ENCODE measurements at regions not wholly inside any gene's neighbourhood (a gene's known extent, or its start where the extent isn't known, plus 50 kb on each side); places are given as distances from the start of the nearest gene placed in this dataset.
"Not testable (repeated sequence)": the region's sequence is repeated elsewhere in the genome, so short reads cannot be mapped to it uniquely, and the experiment has no call there.

DNA sequence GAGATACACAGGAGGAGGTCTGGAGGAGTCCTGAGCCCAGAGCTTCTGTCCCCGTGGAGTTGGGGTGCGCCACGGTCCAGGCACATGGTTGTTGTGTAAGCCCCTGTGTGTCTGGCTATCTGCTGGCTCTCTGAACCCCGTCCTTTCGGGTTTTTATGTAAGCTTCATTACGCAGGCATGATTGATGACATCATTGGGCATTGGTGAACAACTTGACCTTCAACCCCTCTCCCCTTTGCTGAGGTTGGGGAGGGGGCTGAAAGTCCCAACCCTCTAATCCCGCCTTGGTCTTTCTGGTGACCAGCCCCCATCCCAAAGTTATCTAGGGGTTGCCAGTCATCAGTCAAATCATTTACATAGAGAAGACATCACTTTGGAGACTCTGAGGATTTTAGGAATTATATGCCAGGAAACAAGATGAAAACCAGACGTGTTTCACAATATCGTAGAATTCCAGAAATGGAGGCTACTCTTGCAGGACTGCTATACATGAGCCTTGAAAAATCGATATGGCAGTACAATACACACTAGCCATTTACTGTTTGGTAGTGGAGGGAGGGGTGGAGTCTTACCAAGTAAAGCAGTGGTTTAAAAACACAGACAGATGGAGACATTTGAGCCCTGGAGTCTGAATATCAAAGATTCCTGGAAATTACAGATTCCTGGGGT, 69.8 kb upstream of the SCAF4 start:
- Histone ChIP-seq H3K4me3 (no peak overlapping the region), H3K4me1 (no peaks in the 10 kb centered on the region), H3K36me3 (no peaks in the 10 kb centered on the region), H3K27me3 (no peaks in the 10 kb centered on the region), H3K9me3 (no peaks in the 10 kb centered on the region), H3K27ac (no peak overlapping the region)
- no peak for DNase-seq (ENCODE audit: low spot score)
- TF ChIP-seq, protein P1, sequence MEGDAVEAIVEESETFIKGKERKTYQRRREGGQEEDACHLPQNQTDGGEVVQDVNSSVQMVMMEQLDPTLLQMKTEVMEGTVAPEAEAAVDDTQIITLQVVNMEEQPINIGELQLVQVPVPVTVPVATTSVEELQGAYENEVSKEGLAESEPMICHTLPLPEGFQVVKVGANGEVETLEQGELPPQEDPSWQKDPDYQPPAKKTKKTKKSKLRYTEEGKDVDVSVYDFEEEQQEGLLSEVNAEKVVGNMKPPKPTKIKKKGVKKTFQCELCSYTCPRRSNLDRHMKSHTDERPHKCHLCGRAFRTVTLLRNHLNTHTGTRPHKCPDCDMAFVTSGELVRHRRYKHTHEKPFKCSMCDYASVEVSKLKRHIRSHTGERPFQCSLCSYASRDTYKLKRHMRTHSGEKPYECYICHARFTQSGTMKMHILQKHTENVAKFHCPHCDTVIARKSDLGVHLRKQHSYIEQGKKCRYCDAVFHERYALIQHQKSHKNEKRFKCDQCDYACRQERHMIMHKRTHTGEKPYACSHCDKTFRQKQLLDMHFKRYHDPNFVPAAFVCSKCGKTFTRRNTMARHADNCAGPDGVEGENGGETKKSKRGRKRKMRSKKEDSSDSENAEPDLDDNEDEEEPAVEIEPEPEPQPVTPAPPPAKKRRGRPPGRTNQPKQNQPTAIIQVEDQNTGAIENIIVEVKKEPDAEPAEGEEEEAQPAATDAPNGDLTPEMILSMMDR (IDR thresholded peaks at IDR 0.05), result no peak

DNA sequence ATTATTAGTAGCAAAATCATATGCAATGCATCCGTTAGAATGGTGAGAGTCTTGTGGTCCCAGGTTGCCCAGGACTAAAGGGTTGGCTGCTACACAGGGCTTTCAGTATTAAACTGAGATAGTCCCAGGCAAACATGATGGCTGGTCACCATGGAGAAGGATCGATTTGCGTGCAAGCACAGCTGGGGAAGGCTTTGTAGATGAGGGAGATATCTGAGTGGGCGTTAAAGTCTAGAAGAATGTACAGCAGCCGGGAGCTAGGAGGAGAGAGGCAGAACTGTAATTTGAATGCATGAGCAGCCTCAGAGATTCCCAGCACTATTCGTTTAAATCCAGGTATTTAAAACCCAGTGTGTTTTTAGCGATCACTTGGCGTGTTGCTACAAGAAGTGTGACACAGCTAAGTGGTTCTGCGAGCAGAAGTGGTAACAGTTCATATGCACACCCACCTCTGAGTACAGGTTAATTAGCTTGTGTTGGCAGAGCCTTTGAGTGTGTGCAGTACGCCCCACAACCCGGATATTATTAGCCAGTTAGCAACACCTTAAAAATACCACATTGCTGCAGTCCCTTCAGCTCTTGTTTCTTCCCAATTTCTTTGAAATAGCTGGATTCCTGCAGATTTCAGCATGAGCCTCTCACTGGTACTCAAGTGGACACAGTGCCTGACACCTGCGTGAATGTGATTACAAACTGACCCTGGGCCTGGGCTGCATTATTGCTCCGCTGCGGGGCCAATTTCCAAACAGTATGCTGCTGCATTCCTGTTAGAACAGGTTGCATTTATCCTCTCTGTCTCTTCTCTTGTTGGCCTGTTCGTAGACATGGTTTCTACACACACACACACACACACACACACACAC, 67.2 kb upstream of the SCAF4 start:
- Histone ChIP-seq H3K36me3 (no peaks in the 10 kb centered on the region), H3K9me3 (no peaks in the 10 kb centered on the region), H3K27me3 (no peaks in the 10 kb centered on the region), H3K4me3 (no peak overlapping the region), H3K4me1 (no peaks in the 10 kb centered on the region), H3K27ac (no peak overlapping the region)
- TF ChIP-seq, protein P1 (IDR thresholded peaks at IDR 0.05), result no peak
- no peak for DNase-seq (ENCODE audit: low spot score)

DNA sequence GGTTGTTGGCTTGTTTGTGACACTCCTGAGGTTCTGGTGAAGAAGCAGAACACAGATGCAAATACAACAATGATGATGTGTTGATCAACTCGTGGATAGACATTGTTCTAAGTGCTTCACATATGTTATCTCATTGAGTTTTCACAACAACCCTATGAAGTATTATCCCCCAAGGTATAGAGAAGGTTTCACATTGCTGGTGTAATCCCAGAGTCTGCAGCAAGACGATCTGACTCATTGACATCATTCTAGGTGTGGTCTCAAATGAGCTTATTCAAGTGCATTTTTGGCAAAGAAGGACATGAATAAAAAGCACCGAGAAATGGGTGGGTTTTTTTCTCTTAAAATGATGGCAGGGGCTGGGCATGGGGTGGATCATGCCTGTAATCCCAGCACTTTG, 64.1 kb upstream of the SCAF4 start:
- Histone ChIP-seq H3K36me3 (no peaks in the 10 kb centered on the region), H3K27me3 (no peaks in the 10 kb centered on the region), H3K4me1 (no peaks in the 10 kb centered on the region), H3K4me3 (no peak overlapping the region), H3K9me3 (no peaks in the 10 kb centered on the region), H3K27ac (no peak overlapping the region)
- TF ChIP-seq, protein P1 (IDR thresholded peaks at IDR 0.05), result no peak
- no peak for DNase-seq (ENCODE audit: low spot score)

DNA sequence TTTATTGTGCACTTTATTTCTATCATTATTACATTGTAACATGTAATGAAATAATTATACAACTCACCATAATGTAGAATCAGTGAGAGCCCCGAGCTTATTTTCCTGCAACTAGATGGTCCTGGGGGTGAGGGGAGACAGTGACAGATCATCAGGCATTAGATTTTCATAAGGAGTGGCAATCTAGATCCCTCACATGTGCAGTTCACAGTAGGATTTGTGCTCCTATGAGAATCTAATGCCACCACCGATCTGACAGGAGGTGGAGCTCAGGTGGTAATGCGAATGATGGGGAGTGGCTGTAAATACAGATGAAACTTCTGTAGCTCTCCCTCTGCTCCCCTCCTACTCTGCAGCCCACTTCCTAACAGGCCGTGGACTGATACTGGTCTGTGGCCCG, 58.5 kb upstream of the SCAF4 start:
- H3K36me3 ChIP-seq; H3K27ac ChIP-seq; H3K9me3 ChIP-seq; DNase-seq (ENCODE audit: low spot score); H3K27me3 ChIP-seq; H3K4me3 ChIP-seq; H3K4me1 ChIP-seq: not testable (repeated sequence)

DNA sequence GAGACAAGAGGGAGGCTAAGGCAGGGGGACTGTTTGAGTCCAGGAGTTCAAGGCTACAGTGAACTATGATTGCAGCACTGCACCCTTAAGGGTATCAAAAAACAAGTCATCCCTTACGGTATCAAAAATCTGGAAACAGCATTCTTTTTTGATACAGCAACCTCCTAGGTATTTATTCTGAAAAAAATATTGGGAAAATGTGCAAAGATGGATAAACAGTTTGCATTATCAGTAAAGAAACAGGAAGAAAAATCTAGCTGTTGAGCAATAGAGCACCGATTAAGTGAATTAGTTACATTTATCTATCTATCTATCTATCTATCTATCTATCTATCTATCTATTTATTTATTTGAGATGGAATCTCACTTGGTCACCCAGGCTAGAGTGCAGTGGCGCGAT, 56.7 kb upstream of the SCAF4 start:
- TF ChIP-seq, protein P1 (IDR thresholded peaks at IDR 0.05), result no peak
- no peaks in the 10 kb centered on the region for H3K36me3 ChIP-seq
- no peaks in the 10 kb centered on the region for H3K4me1 ChIP-seq
- no peaks in the 10 kb centered on the region for H3K27me3 ChIP-seq
- no peak overlapping the region for H3K27ac ChIP-seq
- no peaks in the 10 kb centered on the region for H3K9me3 ChIP-seq
- no peak overlapping the region for H3K4me3 ChIP-seq
- no peak for DNase-seq (ENCODE audit: low spot score)

DNA sequence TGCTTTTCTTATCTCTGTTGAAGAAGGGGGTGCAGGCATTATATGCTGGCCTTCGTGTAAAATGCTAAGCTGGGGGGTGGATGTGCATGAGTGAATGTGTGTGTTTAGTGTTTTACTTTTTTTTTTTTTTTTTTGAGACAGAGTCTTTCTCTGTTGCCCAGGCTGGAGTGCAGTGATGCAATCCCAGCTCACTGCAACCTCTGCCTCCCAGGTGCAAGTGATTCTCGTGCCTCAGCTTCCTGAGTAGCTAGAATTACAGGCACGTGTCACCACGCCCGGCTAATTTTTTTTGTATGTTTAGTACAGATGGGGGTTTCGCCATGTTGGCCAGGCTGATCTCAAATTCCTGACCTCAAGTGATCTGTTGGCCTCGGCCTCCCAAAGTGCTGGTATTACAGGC, 55.8 kb upstream of the SCAF4 start:
- H3K27ac ChIP-seq; H3K27me3 ChIP-seq; H3K9me3 ChIP-seq; H3K36me3 ChIP-seq; DNase-seq (ENCODE audit: low spot score); H3K4me3 ChIP-seq; H3K4me1 ChIP-seq: not testable (repeated sequence)
